ENCODE measurements at regions not wholly inside any gene's neighbourhood (a gene's known extent, or its start where the extent isn't known, plus 50 kb on each side); places are given as distances from the start of the nearest gene placed in this dataset.
"Not testable (repeated sequence)": the region's sequence is repeated elsewhere in the genome, so short reads cannot be mapped to it uniquely, and the experiment has no call there.

DNA sequence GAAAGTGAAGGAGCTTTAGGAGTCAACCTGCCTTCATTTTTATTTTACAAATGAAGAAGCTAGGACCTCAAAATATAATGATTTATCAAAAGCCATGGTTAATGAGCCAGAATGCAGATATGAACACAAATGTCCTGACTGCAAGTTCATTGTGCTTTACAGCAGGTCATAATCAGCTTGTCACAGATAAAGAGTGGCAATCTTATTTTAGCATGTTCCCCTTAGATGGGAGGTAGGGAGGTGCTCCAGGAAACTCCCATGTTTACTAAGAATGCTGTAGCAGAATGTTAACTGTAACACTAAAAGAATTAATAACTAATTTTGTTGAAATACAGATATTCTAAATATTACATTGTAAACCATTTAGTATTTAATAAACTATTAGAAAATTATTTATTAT, 165.0 kb upstream of the FOLH1 start:
- TF ChIP-seq, protein P1, sequence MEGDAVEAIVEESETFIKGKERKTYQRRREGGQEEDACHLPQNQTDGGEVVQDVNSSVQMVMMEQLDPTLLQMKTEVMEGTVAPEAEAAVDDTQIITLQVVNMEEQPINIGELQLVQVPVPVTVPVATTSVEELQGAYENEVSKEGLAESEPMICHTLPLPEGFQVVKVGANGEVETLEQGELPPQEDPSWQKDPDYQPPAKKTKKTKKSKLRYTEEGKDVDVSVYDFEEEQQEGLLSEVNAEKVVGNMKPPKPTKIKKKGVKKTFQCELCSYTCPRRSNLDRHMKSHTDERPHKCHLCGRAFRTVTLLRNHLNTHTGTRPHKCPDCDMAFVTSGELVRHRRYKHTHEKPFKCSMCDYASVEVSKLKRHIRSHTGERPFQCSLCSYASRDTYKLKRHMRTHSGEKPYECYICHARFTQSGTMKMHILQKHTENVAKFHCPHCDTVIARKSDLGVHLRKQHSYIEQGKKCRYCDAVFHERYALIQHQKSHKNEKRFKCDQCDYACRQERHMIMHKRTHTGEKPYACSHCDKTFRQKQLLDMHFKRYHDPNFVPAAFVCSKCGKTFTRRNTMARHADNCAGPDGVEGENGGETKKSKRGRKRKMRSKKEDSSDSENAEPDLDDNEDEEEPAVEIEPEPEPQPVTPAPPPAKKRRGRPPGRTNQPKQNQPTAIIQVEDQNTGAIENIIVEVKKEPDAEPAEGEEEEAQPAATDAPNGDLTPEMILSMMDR (IDR thresholded peaks at IDR 0.05): not testable (repeated sequence)
- TF ChIP-seq, protein P2, sequence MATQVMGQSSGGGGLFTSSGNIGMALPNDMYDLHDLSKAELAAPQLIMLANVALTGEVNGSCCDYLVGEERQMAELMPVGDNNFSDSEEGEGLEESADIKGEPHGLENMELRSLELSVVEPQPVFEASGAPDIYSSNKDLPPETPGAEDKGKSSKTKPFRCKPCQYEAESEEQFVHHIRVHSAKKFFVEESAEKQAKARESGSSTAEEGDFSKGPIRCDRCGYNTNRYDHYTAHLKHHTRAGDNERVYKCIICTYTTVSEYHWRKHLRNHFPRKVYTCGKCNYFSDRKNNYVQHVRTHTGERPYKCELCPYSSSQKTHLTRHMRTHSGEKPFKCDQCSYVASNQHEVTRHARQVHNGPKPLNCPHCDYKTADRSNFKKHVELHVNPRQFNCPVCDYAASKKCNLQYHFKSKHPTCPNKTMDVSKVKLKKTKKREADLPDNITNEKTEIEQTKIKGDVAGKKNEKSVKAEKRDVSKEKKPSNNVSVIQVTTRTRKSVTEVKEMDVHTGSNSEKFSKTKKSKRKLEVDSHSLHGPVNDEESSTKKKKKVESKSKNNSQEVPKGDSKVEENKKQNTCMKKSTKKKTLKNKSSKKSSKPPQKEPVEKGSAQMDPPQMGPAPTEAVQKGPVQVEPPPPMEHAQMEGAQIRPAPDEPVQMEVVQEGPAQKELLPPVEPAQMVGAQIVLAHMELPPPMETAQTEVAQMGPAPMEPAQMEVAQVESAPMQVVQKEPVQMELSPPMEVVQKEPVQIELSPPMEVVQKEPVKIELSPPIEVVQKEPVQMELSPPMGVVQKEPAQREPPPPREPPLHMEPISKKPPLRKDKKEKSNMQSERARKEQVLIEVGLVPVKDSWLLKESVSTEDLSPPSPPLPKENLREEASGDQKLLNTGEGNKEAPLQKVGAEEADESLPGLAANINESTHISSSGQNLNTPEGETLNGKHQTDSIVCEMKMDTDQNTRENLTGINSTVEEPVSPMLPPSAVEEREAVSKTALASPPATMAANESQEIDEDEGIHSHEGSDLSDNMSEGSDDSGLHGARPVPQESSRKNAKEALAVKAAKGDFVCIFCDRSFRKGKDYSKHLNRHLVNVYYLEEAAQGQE (IDR thresholded peaks at IDR 0.05; ENCODE audit: insufficient read depth in 1 of 2, low read depth in 2 of 2, low read length in 1 of 2): not testable (repeated sequence)
- TF ChIP-seq POLR2AphosphoS5 (IDR thresholded peaks at IDR 0.05; ENCODE audit: low read depth, low read length); SIN3A (IDR thresholded peaks at IDR 0.05; ENCODE audit: borderline replicate concordance, insufficient read depth, low read depth, low read length); TCF7L2 (IDR thresholded peaks at IDR 0.05; ENCODE audit: low read depth, low read length): not testable (repeated sequence)
